WTC11 (cell line): ENCODE measurements at regions not wholly inside any gene's neighbourhood (a gene's known extent, or its start where the extent isn't known, plus 50 kb on each side); places are given as distances from the start of the nearest gene placed in this dataset.

Experiments
- CREB1 ChIP-seq: sonication (generic); formaldehyde crosslinking; IDR thresholded peaks from 2 replicates; pipeline ENCODE4 v1.8.0; 2023; ENCODE audit warnings: mild to moderate bottlenecking, missing genetic modification reagents
- ESRRA ChIP-seq: sonication (generic); formaldehyde crosslinking; IDR thresholded peaks from 2 replicates; pipeline ENCODE4 v1.8.1; 2022; ENCODE audit warnings: mild to moderate bottlenecking, missing genetic modification reagents, borderline replicate concordance
- NR1H2 ChIP-seq: sonication (generic); formaldehyde crosslinking; IDR thresholded peaks from 2 replicates; pipeline ENCODE4 v1.9.0; 2021; ENCODE audit warnings: mild to moderate bottlenecking, moderate library complexity, missing genetic modification reagents
- TEAD4 ChIP-seq: sonication (generic); formaldehyde crosslinking; IDR thresholded peaks from 2 replicates; pipeline ENCODE4 v1.8.0; 2022; ENCODE audit warnings: mild to moderate bottlenecking, missing genetic modification reagents
- TF ChIP-seq, protein P1 (sequence below): fragments of 200-600 bp; IDR thresholded peaks from 2 replicates; pipeline ENCODE4 v1.8.0; 2022; ENCODE audit warnings: antibody characterized with exemption
- TF ChIP-seq, protein P2 (sequence below): sonication (generic); formaldehyde crosslinking; IDR thresholded peaks from 2 replicates; pipeline ENCODE4 v1.8.1; 2022; ENCODE audit warnings: missing genetic modification reagents, borderline replicate concordance

GRCh38 chr7:35869810-35870209, 69.0 kb downstream of the SEPTIN7 start:
- TF ChIP-seq, protein P1, sequence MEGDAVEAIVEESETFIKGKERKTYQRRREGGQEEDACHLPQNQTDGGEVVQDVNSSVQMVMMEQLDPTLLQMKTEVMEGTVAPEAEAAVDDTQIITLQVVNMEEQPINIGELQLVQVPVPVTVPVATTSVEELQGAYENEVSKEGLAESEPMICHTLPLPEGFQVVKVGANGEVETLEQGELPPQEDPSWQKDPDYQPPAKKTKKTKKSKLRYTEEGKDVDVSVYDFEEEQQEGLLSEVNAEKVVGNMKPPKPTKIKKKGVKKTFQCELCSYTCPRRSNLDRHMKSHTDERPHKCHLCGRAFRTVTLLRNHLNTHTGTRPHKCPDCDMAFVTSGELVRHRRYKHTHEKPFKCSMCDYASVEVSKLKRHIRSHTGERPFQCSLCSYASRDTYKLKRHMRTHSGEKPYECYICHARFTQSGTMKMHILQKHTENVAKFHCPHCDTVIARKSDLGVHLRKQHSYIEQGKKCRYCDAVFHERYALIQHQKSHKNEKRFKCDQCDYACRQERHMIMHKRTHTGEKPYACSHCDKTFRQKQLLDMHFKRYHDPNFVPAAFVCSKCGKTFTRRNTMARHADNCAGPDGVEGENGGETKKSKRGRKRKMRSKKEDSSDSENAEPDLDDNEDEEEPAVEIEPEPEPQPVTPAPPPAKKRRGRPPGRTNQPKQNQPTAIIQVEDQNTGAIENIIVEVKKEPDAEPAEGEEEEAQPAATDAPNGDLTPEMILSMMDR, result no peak
- TF ChIP-seq CREB1 (CRISPR knock-in tag), result no peak
- no peak for TF ChIP-seq ESRRA (CRISPR knock-in tag)
- no peak for TF ChIP-seq TEAD4 (CRISPR knock-in tag)
- TF ChIP-seq, protein P2, sequence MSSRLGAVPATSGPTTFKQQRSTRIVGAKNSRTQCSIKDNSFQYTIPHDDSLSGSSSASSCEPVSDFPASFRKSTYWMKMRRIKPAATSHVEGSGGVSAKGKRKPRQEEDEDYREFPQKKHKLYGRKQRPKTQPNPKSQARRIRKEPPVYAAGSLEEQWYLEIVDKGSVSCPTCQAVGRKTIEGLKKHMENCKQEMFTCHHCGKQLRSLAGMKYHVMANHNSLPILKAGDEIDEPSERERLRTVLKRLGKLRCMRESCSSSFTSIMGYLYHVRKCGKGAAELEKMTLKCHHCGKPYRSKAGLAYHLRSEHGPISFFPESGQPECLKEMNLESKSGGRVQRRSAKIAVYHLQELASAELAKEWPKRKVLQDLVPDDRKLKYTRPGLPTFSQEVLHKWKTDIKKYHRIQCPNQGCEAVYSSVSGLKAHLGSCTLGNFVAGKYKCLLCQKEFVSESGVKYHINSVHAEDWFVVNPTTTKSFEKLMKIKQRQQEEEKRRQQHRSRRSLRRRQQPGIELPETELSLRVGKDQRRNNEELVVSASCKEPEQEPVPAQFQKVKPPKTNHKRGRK, result no peak
- no peak for TF ChIP-seq NR1H2 (CRISPR knock-in tag)
